ENCODE measurements at regions not wholly inside any gene's neighbourhood (a gene's known extent, or its start where the extent isn't known, plus 50 kb on each side); places are given as distances from the start of the nearest gene placed in this dataset.
"Not testable (repeated sequence)": the region's sequence is repeated elsewhere in the genome, so short reads cannot be mapped to it uniquely, and the experiment has no call there.

DNA sequence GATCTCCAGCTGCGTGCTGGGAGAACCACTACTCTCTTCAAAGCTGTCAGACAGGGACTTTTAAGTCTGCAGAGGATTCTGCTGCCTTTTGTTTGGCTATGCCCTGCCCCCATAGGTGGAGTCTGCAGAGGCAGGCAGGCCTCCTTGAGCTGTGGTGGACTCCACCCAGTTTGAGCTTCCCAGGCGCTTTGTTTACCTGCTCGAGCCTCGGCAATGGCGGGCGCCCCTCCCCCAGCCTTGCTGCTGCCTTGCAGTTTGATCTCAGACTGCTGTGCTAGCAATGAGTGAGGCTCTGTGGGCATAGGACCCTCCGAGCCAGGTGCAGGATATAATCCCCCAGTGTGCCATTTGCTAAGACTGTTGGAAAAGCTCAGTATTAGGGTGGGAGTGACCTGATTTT is 149.5 kb downstream of the KIF4B start:
- TF ChIP-seq, protein P1, sequence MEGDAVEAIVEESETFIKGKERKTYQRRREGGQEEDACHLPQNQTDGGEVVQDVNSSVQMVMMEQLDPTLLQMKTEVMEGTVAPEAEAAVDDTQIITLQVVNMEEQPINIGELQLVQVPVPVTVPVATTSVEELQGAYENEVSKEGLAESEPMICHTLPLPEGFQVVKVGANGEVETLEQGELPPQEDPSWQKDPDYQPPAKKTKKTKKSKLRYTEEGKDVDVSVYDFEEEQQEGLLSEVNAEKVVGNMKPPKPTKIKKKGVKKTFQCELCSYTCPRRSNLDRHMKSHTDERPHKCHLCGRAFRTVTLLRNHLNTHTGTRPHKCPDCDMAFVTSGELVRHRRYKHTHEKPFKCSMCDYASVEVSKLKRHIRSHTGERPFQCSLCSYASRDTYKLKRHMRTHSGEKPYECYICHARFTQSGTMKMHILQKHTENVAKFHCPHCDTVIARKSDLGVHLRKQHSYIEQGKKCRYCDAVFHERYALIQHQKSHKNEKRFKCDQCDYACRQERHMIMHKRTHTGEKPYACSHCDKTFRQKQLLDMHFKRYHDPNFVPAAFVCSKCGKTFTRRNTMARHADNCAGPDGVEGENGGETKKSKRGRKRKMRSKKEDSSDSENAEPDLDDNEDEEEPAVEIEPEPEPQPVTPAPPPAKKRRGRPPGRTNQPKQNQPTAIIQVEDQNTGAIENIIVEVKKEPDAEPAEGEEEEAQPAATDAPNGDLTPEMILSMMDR (IDR thresholded peaks at IDR 0.05; ENCODE audit: low read depth, low read length, missing input control) = not testable (repeated sequence)
- TF ChIP-seq REST (IDR thresholded peaks at IDR 0.05); NR2F2 (IDR thresholded peaks at IDR 0.05); JUND (IDR thresholded peaks at IDR 0.05); RAD21 (IDR thresholded peaks at IDR 0.05); RXRA (IDR thresholded peaks at IDR 0.05); FOXA2 (IDR thresholded peaks at IDR 0.05); MAX (IDR thresholded peaks at IDR 0.05); FOXA1 (IDR thresholded peaks at IDR 0.05); TAF1 (conservative IDR thresholded peaks at IDR 0.05); YY1 (IDR thresholded peaks at IDR 0.05): not testable (repeated sequence)
- TF ChIP-seq, protein P2, sequence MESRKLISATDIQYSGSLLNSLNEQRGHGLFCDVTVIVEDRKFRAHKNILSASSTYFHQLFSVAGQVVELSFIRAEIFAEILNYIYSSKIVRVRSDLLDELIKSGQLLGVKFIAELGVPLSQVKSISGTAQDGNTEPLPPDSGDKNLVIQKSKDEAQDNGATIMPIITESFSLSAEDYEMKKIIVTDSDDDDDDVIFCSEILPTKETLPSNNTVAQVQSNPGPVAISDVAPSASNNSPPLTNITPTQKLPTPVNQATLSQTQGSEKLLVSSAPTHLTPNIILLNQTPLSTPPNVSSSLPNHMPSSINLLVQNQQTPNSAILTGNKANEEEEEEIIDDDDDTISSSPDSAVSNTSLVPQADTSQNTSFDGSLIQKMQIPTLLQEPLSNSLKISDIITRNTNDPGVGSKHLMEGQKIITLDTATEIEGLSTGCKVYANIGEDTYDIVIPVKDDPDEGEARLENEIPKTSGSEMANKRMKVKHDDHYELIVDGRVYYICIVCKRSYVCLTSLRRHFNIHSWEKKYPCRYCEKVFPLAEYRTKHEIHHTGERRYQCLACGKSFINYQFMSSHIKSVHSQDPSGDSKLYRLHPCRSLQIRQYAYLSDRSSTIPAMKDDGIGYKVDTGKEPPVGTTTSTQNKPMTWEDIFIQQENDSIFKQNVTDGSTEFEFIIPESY (IDR thresholded peaks at IDR 0.05) = not testable (repeated sequence)

All from liver (tissue), 3 donors.